ENCODE measurements at regions not wholly inside any gene's neighbourhood (a gene's known extent, or its start where the extent isn't known, plus 50 kb on each side); places are given as distances from the start of the nearest gene placed in this dataset.

DNA sequence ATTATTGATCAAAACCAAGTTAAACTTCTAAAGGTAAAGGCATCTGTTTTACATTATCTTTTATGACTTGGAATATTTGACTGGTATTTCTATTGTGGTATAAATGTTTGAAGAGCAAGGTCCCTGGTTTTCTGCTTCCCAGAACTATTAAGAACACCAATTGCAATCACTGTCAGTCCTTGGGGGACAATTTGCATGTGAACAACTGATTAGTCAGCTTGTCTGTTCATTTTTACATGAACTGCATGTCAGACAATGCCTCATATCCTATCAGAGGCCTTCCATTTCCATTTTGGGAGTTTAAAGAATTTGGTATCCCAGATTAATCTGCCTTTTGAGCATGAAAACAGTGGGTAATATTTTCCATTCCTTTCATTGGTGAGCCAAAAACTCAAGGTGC is 654.9 kb upstream of the USP24 start:
- FAIRE-seq, result no peak
- intact Hi-C loops (cut with micrococcal nuclease; ENCODE audit: unreplicated experiment), result no loop called here
- TF ChIP-seq, protein P1, sequence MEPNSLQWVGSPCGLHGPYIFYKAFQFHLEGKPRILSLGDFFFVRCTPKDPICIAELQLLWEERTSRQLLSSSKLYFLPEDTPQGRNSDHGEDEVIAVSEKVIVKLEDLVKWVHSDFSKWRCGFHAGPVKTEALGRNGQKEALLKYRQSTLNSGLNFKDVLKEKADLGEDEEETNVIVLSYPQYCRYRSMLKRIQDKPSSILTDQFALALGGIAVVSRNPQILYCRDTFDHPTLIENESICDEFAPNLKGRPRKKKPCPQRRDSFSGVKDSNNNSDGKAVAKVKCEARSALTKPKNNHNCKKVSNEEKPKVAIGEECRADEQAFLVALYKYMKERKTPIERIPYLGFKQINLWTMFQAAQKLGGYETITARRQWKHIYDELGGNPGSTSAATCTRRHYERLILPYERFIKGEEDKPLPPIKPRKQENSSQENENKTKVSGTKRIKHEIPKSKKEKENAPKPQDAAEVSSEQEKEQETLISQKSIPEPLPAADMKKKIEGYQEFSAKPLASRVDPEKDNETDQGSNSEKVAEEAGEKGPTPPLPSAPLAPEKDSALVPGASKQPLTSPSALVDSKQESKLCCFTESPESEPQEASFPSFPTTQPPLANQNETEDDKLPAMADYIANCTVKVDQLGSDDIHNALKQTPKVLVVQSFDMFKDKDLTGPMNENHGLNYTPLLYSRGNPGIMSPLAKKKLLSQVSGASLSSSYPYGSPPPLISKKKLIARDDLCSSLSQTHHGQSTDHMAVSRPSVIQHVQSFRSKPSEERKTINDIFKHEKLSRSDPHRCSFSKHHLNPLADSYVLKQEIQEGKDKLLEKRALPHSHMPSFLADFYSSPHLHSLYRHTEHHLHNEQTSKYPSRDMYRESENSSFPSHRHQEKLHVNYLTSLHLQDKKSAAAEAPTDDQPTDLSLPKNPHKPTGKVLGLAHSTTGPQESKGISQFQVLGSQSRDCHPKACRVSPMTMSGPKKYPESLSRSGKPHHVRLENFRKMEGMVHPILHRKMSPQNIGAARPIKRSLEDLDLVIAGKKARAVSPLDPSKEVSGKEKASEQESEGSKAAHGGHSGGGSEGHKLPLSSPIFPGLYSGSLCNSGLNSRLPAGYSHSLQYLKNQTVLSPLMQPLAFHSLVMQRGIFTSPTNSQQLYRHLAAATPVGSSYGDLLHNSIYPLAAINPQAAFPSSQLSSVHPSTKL (CRISPR knock-in tag; IDR thresholded peaks at IDR 0.05), result no peak

DNA sequence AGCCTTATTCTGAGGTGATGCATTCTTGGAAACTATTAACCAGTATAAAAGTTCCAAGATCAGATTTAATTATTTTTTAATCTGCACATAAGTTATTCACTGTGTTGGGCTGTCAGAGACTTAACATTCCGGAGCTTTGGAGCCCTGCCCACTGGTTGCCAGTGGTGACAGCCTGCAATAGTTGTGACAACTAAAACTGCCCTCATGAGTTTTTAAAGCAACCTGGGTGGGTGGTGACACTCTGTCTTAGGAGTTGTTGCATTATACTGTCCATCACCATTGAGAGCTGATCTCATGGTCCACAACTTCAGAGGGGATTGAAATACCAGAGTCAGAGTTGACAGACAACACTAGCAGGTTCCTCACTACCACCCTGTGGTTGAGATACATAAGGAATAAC is 653.9 kb upstream of the USP24 start:
- BruUV-seq (replicated peaks), result no TSS peak
- Histone ChIP-seq H3K4me1 (ENCODE audit: insufficient read depth, low read length) (no peaks in the 10 kb centered on the region), H3K9me3 (ENCODE audit: low read length) (no peaks in the 10 kb centered on the region), H3K4me3 (replicated peaks in 1 of 3; ENCODE audit: insufficient read depth in 1 of 3, low read depth in 2 of 3, low read length in 3 of 3) (no peak overlapping the region), H3K36me3 (replicated peaks in 1 of 2; ENCODE audit: control insufficient read depth in 1 of 2, insufficient read depth in 2 of 2, low read length in 2 of 2) (no peaks in the 10 kb centered on the region), H3K27me3 (ENCODE audit: control insufficient read depth in 1 of 2, insufficient read depth in 2 of 2, low read length in 2 of 2) (0 out of 5 replicates have a peak, but pooled peaks cover 0 to 4% of the 10 kb centered on the region in 2 experiments), H3K79me2 (ENCODE audit: insufficient read depth, low read length) (no peaks in the 10 kb centered on the region), H3K4me2 (ENCODE audit: low read depth, low read length) (no peak overlapping the region), H2AFZ (ENCODE audit: low read length) (no peak overlapping the region), H3K9ac (ENCODE audit: insufficient read depth, low read depth, low read length) (no peak overlapping the region), H4K20me1 (ENCODE audit: insufficient read depth, low read length) (no peaks in the 10 kb centered on the region), H3K27ac (ENCODE audit: extremely low read length, insufficient read depth, low read length) (no peak overlapping the region)
- CTCF ChIA-PET (ENCODE audit: low intra/inter-chr PET ratio, low total read pairs), result no interaction called here
- intact Hi-C loops (cut with micrococcal nuclease; ENCODE audit: unreplicated experiment) (loop anchor here (10.0 kb wide), 1 partner anchor 716 kb away; no protein-coding TSS in a partner anchor), in situ Hi-C loops (cut with HindIII; ENCODE audit: extremely low pct_ligation_motif_present, low pct_unique_long_range_greater_than_20kb) (loop anchor here (25.0 kb wide), 1 partner anchor 718 kb away; the partner anchor contains the start of gene PLPP3)
- TF ChIP-seq, protein P2, sequence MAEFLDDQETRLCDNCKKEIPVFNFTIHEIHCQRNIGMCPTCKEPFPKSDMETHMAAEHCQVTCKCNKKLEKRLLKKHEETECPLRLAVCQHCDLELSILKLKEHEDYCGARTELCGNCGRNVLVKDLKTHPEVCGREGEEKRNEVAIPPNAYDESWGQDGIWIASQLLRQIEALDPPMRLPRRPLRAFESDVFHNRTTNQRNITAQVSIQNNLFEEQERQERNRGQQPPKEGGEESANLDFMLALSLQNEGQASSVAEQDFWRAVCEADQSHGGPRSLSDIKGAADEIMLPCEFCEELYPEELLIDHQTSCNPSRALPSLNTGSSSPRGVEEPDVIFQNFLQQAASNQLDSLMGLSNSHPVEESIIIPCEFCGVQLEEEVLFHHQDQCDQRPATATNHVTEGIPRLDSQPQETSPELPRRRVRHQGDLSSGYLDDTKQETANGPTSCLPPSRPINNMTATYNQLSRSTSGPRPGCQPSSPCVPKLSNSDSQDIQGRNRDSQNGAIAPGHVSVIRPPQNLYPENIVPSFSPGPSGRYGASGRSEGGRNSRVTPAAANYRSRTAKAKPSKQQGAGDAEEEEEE (CRISPR knock-in tag; IDR thresholded peaks at IDR 0.05; ENCODE audit: borderline replicate concordance), result no peak
- TF ChIP-seq, protein P3, sequence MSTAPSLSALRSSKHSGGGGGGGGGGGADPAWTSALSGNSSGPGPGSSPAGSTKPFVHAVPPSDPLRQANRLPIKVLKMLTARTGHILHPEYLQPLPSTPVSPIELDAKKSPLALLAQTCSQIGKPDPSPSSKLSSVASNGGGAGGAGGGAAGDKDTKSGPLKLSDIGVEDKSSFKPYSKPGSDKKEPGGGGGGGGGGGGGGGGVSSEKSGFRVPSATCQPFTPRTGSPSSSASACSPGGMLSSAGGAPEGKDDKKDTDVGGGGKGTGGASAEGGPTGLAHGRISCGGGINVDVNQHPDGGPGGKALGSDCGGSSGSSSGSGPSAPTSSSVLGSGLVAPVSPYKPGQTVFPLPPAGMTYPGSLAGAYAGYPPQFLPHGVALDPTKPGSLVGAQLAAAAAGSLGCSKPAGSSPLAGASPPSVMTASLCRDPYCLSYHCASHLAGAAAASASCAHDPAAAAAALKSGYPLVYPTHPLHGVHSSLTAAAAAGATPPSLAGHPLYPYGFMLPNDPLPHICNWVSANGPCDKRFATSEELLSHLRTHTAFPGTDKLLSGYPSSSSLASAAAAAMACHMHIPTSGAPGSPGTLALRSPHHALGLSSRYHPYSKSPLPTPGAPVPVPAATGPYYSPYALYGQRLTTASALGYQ (CRISPR knock-in tag; IDR thresholded peaks at IDR 0.05), result no peak
- TF ChIP-seq ZNF205 (CRISPR knock-in tag; IDR thresholded peaks at IDR 0.05) (no peak), RFX3 (CRISPR knock-in tag; IDR thresholded peaks at IDR 0.05) (no peak)
- 42% methylated on average over 1 of the region's 1 CpG for WGBS (ENCODE audit: low lambda C conversion rate)
- POLR2A ChIA-PET, result no interaction called here
- ATAC-seq (no peak), FAIRE-seq (no peak), DNase-seq (ENCODE audit: low spot score) (no peak)

More for the DNA sequence above, 654.9 kb upstream of the USP24 start:
- Histone ChIP-seq H3K79me2 (ENCODE audit: insufficient read depth, low read length) (no peaks in the 10 kb centered on the region), H3K27ac (ENCODE audit: extremely low read length, insufficient read depth, low read length) (no peak overlapping the region), H2AFZ (ENCODE audit: low read length) (no peak overlapping the region), H3K9me3 (ENCODE audit: low read length) (no peaks in the 10 kb centered on the region), H3K4me3 (replicated peaks in 1 of 3; ENCODE audit: insufficient read depth in 1 of 3, low read depth in 2 of 3, low read length in 3 of 3) (no peak overlapping the region), H4K20me1 (ENCODE audit: insufficient read depth, low read length) (no peaks in the 10 kb centered on the region), H3K27me3 (ENCODE audit: control insufficient read depth in 1 of 2, insufficient read depth in 2 of 2, low read length in 2 of 2) (0 out of 5 replicates have a peak, but pooled peaks cover 0 to 4% of the 10 kb centered on the region in 2 experiments), H3K9ac (ENCODE audit: insufficient read depth, low read depth, low read length) (no peak overlapping the region), H3K4me2 (ENCODE audit: low read depth, low read length) (no peak overlapping the region), H3K4me1 (ENCODE audit: insufficient read depth, low read length) (no peaks in the 10 kb centered on the region), H3K36me3 (replicated peaks in 1 of 2; ENCODE audit: control insufficient read depth in 1 of 2, insufficient read depth in 2 of 2, low read length in 2 of 2) (no peaks in the 10 kb centered on the region)
- BruUV-seq (replicated peaks), result no TSS peak
- POLR2A ChIA-PET, result no interaction called here
- CTCF ChIA-PET (ENCODE audit: low intra/inter-chr PET ratio, low total read pairs), result no interaction called here
- DNase-seq (ENCODE audit: low spot score) (no peak), ATAC-seq (no peak)
- in situ Hi-C loops (cut with HindIII; ENCODE audit: extremely low pct_ligation_motif_present, low pct_unique_long_range_greater_than_20kb), result loop anchor here (25.0 kb wide), 1 partner anchor 717 kb away; the partner anchor contains the start of gene PLPP3
